DND-41 (cell line): ENCODE measurements at regions not wholly inside any gene's neighbourhood (a gene's known extent, or its start where the extent isn't known, plus 50 kb on each side); places are given as distances from the start of the nearest gene placed in this dataset.

Experiments used
- EZH2 ChIP-seq: IDR thresholded peaks from 3 replicates; pipeline ENCODE4 v1.6.1; 2012; ENCODE audit warnings: borderline replicate concordance, low read depth, mild to moderate bottlenecking, moderate library complexity, low read length, inconsistent platforms; ENCODE audit not compliant: severe bottlenecking
- TF ChIP-seq, protein P1 (sequence below): IDR thresholded peaks from 2 replicates; pipeline ENCODE4 v1.5.1; 2012; ENCODE audit warnings: borderline replicate concordance, low read length, moderate library complexity, mild to moderate bottlenecking; ENCODE audit not compliant: poor library complexity, severe bottlenecking; ENCODE audit errors: extremely low read depth

- TF ChIP-seq, protein P1, sequence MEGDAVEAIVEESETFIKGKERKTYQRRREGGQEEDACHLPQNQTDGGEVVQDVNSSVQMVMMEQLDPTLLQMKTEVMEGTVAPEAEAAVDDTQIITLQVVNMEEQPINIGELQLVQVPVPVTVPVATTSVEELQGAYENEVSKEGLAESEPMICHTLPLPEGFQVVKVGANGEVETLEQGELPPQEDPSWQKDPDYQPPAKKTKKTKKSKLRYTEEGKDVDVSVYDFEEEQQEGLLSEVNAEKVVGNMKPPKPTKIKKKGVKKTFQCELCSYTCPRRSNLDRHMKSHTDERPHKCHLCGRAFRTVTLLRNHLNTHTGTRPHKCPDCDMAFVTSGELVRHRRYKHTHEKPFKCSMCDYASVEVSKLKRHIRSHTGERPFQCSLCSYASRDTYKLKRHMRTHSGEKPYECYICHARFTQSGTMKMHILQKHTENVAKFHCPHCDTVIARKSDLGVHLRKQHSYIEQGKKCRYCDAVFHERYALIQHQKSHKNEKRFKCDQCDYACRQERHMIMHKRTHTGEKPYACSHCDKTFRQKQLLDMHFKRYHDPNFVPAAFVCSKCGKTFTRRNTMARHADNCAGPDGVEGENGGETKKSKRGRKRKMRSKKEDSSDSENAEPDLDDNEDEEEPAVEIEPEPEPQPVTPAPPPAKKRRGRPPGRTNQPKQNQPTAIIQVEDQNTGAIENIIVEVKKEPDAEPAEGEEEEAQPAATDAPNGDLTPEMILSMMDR, result no peak
- no peak for TF ChIP-seq EZH2
Observed at GRCh38 chr13:52899206-52899605, 50.8 kb upstream of the PCDH8 start.
